ENCODE measurements at regions not wholly inside any gene's neighbourhood (a gene's known extent, or its start where the extent isn't known, plus 50 kb on each side); places are given as distances from the start of the nearest gene placed in this dataset.

DNA sequence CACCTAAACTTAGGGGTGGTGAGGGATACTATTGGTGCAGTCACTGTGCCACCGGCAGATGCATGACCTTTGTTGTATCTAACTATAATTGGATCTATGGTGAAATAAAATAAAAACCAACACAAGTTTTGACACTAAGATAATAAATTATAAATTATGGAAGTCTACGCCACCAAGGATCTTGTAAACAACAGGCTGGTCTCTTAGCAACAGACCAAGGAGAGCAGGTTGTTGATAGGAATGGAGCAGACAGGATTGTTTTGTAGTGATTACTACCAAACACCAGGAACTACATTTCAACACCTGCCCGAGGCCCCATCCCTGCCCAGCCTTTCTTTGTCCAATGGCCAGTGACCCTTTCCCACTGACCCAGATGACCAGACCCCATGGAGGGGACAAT, 1178.0 kb downstream of the VRK1 start:
- TF ChIP-seq, protein P1, sequence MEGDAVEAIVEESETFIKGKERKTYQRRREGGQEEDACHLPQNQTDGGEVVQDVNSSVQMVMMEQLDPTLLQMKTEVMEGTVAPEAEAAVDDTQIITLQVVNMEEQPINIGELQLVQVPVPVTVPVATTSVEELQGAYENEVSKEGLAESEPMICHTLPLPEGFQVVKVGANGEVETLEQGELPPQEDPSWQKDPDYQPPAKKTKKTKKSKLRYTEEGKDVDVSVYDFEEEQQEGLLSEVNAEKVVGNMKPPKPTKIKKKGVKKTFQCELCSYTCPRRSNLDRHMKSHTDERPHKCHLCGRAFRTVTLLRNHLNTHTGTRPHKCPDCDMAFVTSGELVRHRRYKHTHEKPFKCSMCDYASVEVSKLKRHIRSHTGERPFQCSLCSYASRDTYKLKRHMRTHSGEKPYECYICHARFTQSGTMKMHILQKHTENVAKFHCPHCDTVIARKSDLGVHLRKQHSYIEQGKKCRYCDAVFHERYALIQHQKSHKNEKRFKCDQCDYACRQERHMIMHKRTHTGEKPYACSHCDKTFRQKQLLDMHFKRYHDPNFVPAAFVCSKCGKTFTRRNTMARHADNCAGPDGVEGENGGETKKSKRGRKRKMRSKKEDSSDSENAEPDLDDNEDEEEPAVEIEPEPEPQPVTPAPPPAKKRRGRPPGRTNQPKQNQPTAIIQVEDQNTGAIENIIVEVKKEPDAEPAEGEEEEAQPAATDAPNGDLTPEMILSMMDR (conservative IDR thresholded peaks at IDR 0.05), result no peak
- no peak overlapping the region for H3K27ac ChIP-seq

DNA sequence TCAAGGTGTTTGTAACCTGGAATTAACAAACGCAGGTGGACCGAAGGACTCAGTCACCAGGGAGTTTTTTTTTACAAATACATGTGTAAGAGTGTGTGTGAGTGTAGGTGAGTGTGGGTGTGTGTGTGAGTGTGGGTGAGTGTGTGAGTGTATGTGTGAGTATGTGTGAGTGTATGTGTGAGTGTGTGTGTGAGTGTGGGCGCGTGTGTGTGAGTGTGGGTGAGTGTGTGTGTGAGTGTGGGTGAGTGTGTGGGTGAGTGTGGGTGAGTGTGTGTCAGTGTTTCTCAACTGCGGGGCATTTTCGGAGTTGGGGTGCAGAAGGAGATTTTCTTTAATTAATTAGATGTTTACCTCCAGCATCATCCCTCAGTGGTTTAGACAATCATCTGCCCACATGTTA, 1178.8 kb downstream of the VRK1 start:
- TF ChIP-seq, protein P1 (conservative IDR thresholded peaks at IDR 0.05), result no peak
- H3K27ac ChIP-seq, result no peak overlapping the region

DNA sequence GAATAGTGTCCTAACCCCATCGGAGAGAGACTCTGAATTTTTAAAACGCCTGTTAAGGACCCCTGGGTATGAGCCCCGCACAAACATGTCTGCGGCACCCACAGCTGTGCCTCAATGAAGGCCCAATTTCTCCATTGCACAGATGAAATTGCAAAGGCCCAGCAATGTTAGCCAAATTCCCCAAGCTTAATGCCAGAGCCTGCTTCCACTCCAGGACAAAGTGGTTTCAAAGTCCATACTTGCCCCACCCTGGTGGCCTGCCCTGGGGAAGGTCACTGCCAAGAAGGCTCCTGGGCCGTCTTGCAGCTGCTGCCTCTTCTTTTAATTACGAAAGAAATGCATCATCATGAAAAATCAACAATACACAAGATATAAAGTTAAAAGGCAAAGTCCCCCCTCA, 1179.7 kb downstream of the VRK1 start:
- TF ChIP-seq, protein P1 (conservative IDR thresholded peaks at IDR 0.05), result no peak

DNA sequence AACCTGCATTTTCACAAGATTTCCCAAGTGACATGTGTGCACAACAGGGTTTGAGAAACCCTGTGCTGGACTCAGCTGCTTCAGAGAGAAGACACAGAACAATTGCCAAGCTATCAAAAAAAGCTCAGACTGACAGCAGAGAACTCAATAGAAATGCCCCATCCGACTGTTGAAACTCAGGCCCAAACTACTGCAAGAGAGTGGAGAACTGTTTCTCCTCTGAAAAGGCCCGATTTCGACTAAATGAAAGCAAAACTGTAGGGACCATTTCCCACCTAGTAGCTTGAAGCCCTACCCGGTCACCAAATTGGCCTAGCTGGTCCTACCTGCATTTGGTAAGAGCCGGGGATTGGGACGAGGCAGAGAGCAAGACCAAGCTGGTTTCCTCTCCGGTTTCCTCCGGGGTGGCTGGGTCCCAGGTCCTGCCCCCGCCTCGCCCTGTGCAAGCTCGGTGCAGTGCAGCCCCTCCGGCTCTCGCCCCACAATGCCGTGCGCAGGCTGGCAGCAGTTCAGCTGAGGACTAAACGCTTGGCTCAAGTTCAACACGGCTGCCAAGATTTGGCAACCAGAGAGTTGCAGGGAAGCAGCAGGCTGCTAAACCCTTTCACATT, 1180.6 kb downstream of the VRK1 start:
- TF ChIP-seq, protein P1 (conservative IDR thresholded peaks at IDR 0.05), result no peak
- H3K27ac ChIP-seq, result peak overlapping the region; percentile 25

More for the DNA sequence above, 1179.7 kb downstream of the VRK1 start:
- no peak overlapping the region for H3K27ac ChIP-seq

DNA sequence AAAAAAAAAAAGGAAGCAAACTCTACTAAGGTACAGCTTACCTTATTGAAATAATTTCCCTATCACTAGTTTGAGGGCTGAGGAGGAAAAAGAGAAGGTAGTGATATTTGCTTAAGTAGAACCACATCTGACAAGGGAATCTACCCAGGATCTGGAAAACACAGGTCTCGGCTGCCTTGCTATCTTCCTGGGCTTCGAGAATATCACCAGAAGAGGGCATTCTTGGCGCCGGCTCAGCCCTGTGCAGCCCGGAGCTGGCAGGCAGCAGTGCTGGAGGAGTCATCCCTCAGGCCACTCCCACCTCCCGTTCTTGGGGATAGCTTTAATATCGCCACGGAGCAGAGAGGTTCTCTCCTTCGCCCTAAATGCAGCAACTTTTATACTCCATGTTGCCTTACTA, 1181.2 kb downstream of the VRK1 start:
- TF ChIP-seq, protein P1 (conservative IDR thresholded peaks at IDR 0.05), result peak; percentile 63
- peak overlapping the region; percentile 25 for H3K27ac ChIP-seq

DNA sequence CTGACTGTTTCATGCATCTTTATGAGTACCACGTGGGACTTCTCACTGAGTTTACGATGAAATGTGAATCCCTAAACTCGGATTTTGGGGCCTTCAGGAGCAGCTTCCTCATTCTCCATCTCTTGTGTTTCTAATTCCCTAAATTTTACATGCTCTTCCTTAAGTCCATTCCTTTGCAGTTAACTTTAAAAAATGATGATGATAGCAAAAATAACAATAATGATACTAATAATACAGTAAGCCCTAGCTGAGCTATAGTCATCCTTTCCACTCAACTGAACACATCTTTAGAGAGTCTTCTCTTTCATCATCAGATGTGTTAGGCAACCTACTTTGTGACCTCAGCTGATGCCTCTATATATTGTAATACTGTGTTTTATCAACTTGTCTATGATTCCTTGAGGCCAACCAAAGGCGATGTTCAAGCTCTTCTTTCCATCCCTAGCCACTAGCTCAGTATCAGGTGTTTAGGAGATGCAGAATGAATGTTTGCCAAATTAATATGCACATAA, 1196.4 kb downstream of the VRK1 start:
- H3K27ac ChIP-seq, result no peak overlapping the region
- TF ChIP-seq, protein P1 (conservative IDR thresholded peaks at IDR 0.05), result no peak

DNA sequence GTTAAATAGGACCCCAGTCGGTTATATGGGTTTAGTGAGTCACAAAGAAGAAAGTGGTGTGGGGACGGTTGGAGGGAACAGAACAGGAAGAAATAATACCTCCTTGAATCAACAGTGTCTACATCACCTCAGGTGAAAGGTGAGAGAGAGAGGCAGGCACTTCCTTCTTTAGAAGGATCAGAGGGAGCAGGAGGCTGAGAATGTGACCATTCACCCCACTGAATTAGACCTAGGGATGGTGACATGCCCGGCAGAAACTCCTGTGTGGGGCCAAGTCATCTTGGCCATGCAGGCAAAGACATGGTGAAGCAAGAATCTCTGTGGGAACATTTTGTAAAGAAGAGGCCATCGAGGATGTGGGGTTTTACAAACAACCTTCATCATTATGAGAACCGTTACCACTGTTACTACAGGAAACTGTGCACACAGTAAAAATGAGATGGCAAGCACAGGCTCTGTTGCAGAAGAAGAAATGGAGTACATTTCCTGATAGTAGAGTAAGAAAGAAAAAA, 1196.9 kb downstream of the VRK1 start:
- TF ChIP-seq, protein P1 (conservative IDR thresholded peaks at IDR 0.05), result no peak
- H3K27ac ChIP-seq, result no peak overlapping the region
